ENCODE measurements at regions not wholly inside any gene's neighbourhood (a gene's known extent, or its start where the extent isn't known, plus 50 kb on each side); places are given as distances from the start of the nearest gene placed in this dataset.

DNA sequence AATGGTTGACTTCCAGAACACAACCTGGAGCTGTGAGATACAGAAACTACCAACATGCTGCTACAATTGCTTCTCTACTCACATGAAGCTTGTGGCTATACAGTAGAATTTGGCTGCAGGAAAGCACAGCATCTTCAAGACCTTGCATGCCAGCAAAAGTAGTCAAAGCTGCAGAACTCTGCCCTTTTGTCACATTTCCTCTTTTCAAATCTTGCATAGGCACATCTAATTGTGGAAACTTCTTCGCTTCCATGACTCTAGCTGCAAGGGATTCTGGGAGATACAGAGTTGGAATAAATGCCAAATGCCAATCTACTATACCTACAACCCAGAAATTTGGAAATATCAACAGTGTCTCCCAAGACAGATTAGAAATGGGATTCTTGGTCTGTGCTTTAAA, 462.2 kb downstream of the FOXO1 start:
- no peak for TF ChIP-seq GATA3 (IDR thresholded peaks at IDR 0.05; ENCODE audit: low read depth, low read length)
- TF ChIP-seq GATA2 (IDR thresholded peaks at IDR 0.05; ENCODE audit: low read depth, low read length), result no peak

All from SH-SY5Y (cell line).